Common myeloid progenitor, CD34-positive (primary cell): ENCODE measurements at regions not wholly inside any gene's neighbourhood (a gene's known extent, or its start where the extent isn't known, plus 50 kb on each side); places are given as distances from the start of the nearest gene placed in this dataset.
"Not testable (repeated sequence)": the region's sequence is repeated elsewhere in the genome, so short reads cannot be mapped to it uniquely, and the experiment has no call there.

Experiments
- CTCF ChIA-PET: fragments of 350-600 bp; sonication (Branson Sonifier 250); formaldehyde crosslinking; loops from one replicate; lab custom pipeline; 2021; ENCODE audit warnings: antibody characterized with exemption; lab: Charles Lee
- POLR2A ChIA-PET: fragments of 350-600 bp; sonication (Branson Sonifier 250); formaldehyde crosslinking; loops from one replicate; lab custom pipeline; 2021; ENCODE audit warnings: antibody characterized with exemption; lab: Charles Lee
- DNase-seq, 3 donors: peaks; one replicate each; pipeline versions ENCODE4 v3.0.0 to v3.0.0-alpha.2; 2013
- H3K27ac ChIP-seq, 2 experiments: 1 replicate in 1 of 2; 2 replicates in 1 of 2; pipeline ENCODE4 v1.7.0; 2013; ENCODE audit warnings: inconsistent platforms in 2 of 2, low read length in 2 of 2, mild to moderate bottlenecking in 2 of 2, low read depth in 1 of 2, moderate library complexity in 1 of 2; ENCODE audit not compliant: severe bottlenecking in 2 of 2, insufficient read depth in 1 of 2, poor library complexity in 1 of 2
- H3K27me3 ChIP-seq, 5 experiments: replicated peaks in 2 of 5; 1 replicate in 3 of 5; 2 replicates in 2 of 5; pipeline versions ENCODE4 v1.6.1 to v1.7.0; 2013; ENCODE audit warnings: low read length in 4 of 5, mild to moderate bottlenecking in 2 of 5, moderate library complexity in 2 of 5, inconsistent platforms in 1 of 5; ENCODE audit not compliant: insufficient read depth in 5 of 5, control insufficient read depth in 4 of 5
- H3K36me3 ChIP-seq, 4 experiments: 1 replicate in 2 of 4; 2 replicates in 2 of 4; pipeline versions ENCODE4 v1.6.1 to v1.7.0; 2013; ENCODE audit warnings: low read length in 3 of 4, control low read depth in 1 of 4, mild to moderate bottlenecking in 1 of 4; ENCODE audit not compliant: control insufficient read depth in 4 of 4, insufficient read depth in 4 of 4
- H3K4me1 ChIP-seq, 4 experiments: 1 replicate in 3 of 4; 2 replicates in 1 of 4; pipeline versions ENCODE4 v1.6.1 to v1.7.1; 2013; ENCODE audit warnings: low read length in 3 of 4, mild to moderate bottlenecking in 3 of 4, control low read depth in 1 of 4, inconsistent platforms in 1 of 4, moderate library complexity in 1 of 4; ENCODE audit not compliant: control insufficient read depth in 4 of 4, insufficient read depth in 4 of 4; ENCODE audit errors: control extremely low read depth in 1 of 4
- H3K4me3 ChIP-seq, 7 experiments: 1 replicate in 4 of 7; 2 replicates in 3 of 7; pipeline versions ENCODE4 v1.5.1 to v1.7.0; 2013; ENCODE audit warnings: mild to moderate bottlenecking in 7 of 7, low read length in 6 of 7, moderate library complexity in 6 of 7, inconsistent platforms in 2 of 7, low read depth in 2 of 7, control low read depth in 1 of 7; ENCODE audit not compliant: insufficient read depth in 4 of 7, control insufficient read depth in 1 of 7; ENCODE audit errors: extremely low read depth in 1 of 7
- H3K9me3 ChIP-seq, 5 experiments: 1 replicate in 4 of 5; 2 replicates in 1 of 5; pipeline versions ENCODE4 v1.6.1 to v1.7.1; 2013; ENCODE audit warnings: low read length in 4 of 5, mild to moderate bottlenecking in 2 of 5, inconsistent platforms in 1 of 5, low read depth in 1 of 5, moderate library complexity in 1 of 5; ENCODE audit not compliant: control insufficient read depth in 4 of 5, insufficient read depth in 2 of 5; ENCODE audit errors: control extremely low read depth in 1 of 5
- WGBS: methylation state at CpG from one replicate; pipeline ENCODE4 v1.1.5; 2013; ENCODE audit not compliant: insufficient coverage; 5-methylcytosine and 5-hydroxymethylcytosine counted together

DNA sequence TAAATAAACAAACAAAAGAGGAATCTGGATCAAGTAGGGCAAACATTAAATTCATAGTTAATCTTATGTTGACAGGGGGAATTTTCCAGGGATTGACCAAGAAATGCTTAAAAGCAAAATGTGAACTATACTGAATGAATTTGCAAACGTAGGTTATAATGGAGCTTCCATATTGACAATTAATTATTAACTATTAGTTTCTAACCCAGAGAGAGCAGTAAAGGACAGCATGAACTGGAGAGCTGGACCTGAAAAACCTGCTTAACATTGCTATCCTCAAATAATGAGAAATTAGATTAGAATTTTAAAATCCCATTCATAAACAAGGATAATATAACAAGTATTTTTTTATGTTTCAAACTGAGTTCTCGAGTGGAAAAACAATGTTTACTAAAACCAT lies 1089.6 kb downstream of the DNAJB9 start:
- POLR2A ChIA-PET, result no interaction called here
- CTCF ChIA-PET, result no interaction called here

DNA sequence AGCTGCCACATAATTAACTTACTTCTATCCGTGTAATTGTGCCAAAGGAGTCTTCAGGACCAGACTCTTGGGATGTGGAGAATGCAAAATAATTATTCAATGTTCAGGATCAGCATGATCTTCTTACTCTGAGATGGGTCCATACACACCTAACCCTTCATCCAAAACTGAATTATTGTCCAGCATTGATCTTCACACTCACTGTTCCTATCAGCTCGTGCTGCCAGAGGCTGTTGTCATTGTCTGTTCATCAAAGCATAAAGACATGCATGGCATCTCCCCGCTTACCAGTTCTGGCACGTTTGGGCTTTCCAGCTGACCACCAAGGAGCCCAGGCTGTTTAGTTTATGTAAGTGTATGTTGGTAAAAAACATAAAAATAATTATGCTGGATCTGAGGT lies 1090.7 kb downstream of the DNAJB9 start:
- no CpG with 5 or more reads among the region's 4 CpGs for WGBS
- ChIA-PET CTCF (no interaction called here), POLR2A (no interaction called here)
- Histone ChIP-seq H3K27ac (no peak overlapping the region), H3K36me3 (no peaks in the 10 kb centered on the region), H3K9me3 (no peaks in the 10 kb centered on the region), H3K27me3 (no peaks in the 10 kb centered on the region), H3K4me1 (no peaks in the 10 kb centered on the region), H3K4me3 (no peak overlapping the region)
- DNase-seq, result no peak

More for the DNA sequence above, 1089.6 kb downstream of the DNAJB9 start:
- Histone ChIP-seq H3K4me1 (no peaks in the 10 kb centered on the region), H3K4me3 (no peak overlapping the region), H3K27me3 (no peaks in the 10 kb centered on the region), H3K27ac (no peak overlapping the region), H3K36me3 (no peaks in the 10 kb centered on the region), H3K9me3 (no peaks in the 10 kb centered on the region)
- WGBS, result no CpG with 5 or more reads among the region's 2 CpGs
- no peak for DNase-seq

DNA sequence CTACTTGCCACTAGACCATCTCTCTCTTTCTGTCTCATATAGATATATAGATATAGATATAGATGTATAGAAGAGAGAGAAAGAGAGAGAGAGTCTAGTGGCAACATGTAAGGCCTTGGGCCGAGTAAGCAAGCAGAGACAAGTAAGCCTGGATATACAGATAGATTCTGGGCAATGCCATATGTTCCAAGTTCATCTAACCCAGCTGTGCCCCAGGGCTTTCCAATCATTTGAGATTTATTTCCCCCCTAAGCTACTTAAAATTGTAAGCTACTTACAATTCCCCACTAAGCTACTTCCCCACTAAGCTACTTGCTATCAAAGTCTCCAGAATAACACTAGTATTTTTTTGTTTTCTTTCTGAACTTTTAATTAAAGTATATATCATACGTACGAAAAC lies 1094.1 kb downstream of the DNAJB9 start:
- POLR2A ChIA-PET, result no interaction called here
- Histone ChIP-seq H3K27me3 (no peaks in the 10 kb centered on the region), H3K36me3 (no peaks in the 10 kb centered on the region), H3K27ac (no peak overlapping the region), H3K9me3 (no peaks in the 10 kb centered on the region), H3K4me3 (no peak overlapping the region), H3K4me1 (no peaks in the 10 kb centered on the region)
- DNase-seq, result no peak
- WGBS, result 89% methylated on average over 3 of the region's 3 CpGs
- CTCF ChIA-PET, result interaction anchor here (0.6 kb wide), 1 partner anchor 481 kb away, joined by 3 read pairs; no protein-coding TSS in a partner anchor

DNA sequence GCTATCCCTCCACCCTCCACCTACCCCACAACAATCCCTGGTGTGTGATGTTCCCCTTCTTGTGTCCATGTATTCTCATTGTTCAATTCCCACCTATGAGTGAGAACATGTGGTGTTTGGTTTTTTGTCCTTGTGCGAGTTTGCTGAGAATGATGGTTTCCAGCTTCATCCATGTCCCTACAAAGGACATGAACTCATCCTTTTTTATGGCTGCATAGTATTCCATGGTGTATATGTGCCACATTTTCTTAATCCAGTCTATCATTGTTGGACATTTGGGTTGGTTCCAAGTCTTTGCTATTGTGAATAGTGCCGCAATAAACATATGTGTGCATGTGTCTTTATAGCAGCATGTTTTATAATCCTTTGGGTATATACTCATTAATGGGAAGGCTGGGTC lies 1117.6 kb downstream of the DNAJB9 start:
- H3K9me3 ChIP-seq, POLR2A ChIA-PET, H3K4me1 ChIP-seq, H3K27me3 ChIP-seq, H3K4me3 ChIP-seq, H3K36me3 ChIP-seq, H3K27ac ChIP-seq, CTCF ChIA-PET, DNase-seq: not testable (repeated sequence)
- WGBS, result no CpG with 5 or more reads among the region's 2 CpGs

DNA sequence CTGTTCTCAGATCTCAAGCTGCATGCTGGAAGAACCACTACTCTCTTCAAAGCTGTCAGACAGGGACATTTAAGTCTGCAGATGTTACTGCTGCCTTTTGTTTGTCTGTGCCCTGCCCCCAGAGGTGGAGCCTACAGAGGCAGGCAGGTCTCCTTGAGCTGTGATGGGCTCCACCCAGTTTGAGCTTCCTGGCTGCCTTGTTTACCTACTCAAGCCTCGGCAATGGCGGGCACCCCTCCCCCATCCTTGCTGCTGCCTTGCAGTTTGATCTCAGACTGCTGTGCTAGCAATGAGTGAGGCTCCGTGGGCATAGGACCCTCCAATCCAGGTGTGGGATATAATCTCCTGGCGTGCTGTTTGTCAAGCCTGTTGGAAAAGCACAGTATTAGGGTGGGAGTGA lies 1122.9 kb downstream of the DNAJB9 start:
- H3K9me3 ChIP-seq, H3K27ac ChIP-seq, H3K4me1 ChIP-seq, POLR2A ChIA-PET, H3K27me3 ChIP-seq, CTCF ChIA-PET, H3K36me3 ChIP-seq, H3K4me3 ChIP-seq, DNase-seq: not testable (repeated sequence)
- WGBS, result no CpG with 5 or more reads among the region's 4 CpGs

DNA sequence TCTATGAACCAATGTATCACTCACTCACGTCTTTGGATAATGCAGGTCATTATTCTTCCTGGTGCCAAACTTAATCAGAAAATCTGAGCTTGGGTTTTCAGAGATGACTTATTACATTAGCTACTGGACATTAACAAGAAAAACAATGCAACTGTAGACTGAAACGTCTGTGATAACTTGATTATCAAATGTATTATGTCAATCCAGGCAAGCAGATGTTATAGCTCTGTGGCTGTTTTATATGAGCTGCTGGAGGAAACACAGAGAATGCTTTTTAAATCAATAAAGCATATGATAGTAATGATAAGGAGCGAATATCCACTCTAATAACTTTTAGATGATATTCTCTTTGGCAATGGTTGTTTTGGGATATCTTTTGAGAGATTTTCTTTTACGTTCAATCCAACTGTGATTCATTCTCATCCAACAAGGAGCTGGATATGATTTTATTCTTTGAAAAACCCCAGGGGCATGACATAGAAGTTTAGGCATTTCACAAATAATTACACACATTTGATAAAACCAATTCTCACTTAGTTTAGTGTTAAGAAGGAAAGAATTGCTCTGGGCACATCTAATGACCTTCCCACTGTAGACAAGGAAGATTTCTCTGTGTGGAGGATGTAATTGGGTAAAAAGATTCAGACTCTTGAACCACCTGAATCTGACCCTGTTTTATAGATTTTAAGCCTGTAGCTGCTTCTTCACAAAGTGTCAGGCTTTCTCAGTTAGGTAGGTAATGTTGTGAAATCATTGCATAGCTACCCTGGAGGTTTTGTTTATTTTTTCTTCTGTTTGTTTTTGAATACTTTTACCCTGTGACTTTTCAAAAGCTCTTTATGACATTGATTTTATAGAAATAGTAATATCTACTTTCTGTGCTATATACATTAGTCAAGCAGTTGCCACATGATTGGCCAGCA lies 1124.7 kb downstream of the DNAJB9 start:
- no peaks in the 10 kb centered on the region for H3K27me3 ChIP-seq
- H3K36me3 ChIP-seq, result no peaks in the 10 kb centered on the region
- no peak overlapping the region for H3K4me3 ChIP-seq
- no peaks in the 10 kb centered on the region for H3K4me1 ChIP-seq
- H3K9me3 ChIP-seq, result peaks cover 0 to 1% (median 0%) of the 10 kb centered on the region in 5 experiments
- no CpG with 5 or more reads among the region's 4 CpGs for WGBS
- no peak overlapping the region for H3K27ac ChIP-seq
- ChIA-PET CTCF (no interaction called here), POLR2A (no interaction called here)
- DNase-seq, result no peak

DNA sequence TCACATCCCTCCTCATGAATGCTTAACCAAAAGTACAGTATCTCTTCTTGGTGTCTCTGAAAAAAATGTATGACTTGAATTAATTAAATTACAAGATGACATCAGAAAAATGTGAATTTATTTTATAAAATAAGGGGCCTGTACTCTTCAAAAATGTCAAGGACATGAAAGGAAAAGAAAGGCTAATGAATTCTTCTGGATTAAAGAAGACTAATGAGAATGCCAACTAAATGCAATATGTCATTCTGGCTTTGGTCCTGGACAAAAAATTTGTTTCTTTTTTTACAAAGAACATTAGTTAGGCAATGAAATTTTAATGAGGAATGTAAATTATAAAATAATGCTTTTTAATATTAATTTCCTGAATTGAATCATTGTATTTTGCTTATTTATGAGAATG lies 1125.7 kb downstream of the DNAJB9 start:
- ChIA-PET CTCF (no interaction called here), POLR2A (no interaction called here)
- Histone ChIP-seq H3K27ac (no peak overlapping the region), H3K4me3 (no peak overlapping the region), H3K4me1 (no peaks in the 10 kb centered on the region), H3K27me3 (no peaks in the 10 kb centered on the region), H3K9me3 (peaks cover 0 to 1% (median 0%) of the 10 kb centered on the region in 5 experiments), H3K36me3 (no peaks in the 10 kb centered on the region)
- no peak for DNase-seq
